NK-92 treated with Interleukin-12 subunit alpha and Interleukin-12 subunit beta, amount 100 ng/mL, for 24 hours (cell line): ENCODE measurements at regions not wholly inside any gene's neighbourhood (a gene's known extent, or its start where the extent isn't known, plus 50 kb on each side); places are given as distances from the start of the nearest gene placed in this dataset.
"Not testable (repeated sequence)": the region's sequence is repeated elsewhere in the genome, so short reads cannot be mapped to it uniquely, and the experiment has no call there.

ENCODE experiments used
- DNase-seq: peaks from one replicate; lab custom pipeline; 2025; lab: John Stamatoyannopoulos, UW

GRCh38 chr12:90209029-90209428 is 500.4 kb upstream of the ATP2B1 start:
- DNase-seq, result no peak

DNA sequence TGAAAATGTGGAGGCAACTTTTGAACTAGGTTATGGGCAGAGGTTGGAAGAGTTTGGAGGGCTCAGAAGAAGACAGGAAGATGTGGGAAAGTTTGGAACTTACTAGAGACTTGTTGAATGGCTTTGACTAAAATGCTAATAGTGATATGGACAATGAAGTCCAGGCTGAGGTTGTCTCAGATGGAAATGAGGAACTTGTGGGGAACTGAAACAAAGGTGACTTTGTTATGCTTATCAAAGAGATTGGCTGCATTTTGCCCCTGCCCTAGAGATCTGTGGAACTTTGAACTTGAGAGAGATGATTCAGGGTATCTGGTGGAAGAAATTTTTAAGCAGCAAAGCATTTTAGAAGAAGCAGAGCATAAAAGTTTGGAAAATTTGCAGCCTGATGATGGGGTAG is 499.7 kb upstream of the ATP2B1 start:
- DNase-seq, result not testable (repeated sequence)

DNA sequence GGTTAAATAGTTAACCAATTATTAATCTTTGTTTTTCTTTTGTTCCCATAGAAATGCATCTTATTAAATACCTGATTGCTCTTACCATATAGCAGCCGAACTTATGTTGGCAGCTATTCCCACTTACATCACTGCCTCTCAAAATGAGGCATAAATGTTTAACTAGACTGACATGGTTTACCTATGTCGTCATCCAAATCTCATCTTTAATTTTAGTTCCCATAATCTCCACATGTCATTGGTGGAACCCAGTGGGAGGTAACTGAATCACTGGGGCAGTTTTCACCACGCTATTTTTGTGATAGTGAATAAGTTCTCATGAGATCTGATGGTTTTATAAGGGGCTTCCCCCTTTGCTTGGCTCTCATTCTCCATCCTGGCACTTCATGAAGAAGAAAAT is 499.2 kb upstream of the ATP2B1 start:
- no peak for DNase-seq

GRCh38 chr12:90205165-90205564 is 496.5 kb upstream of the ATP2B1 start:
- DNase-seq, result no peak

GRCh38 chr12:90203556-90203955 is 494.9 kb upstream of the ATP2B1 start:
- DNase-seq, result no peak

- DNase-seq, result no peak
These were observed 490.4 kb upstream of the ATP2B1 start for GRCh38 chr12:90199006-90199405.

DNA sequence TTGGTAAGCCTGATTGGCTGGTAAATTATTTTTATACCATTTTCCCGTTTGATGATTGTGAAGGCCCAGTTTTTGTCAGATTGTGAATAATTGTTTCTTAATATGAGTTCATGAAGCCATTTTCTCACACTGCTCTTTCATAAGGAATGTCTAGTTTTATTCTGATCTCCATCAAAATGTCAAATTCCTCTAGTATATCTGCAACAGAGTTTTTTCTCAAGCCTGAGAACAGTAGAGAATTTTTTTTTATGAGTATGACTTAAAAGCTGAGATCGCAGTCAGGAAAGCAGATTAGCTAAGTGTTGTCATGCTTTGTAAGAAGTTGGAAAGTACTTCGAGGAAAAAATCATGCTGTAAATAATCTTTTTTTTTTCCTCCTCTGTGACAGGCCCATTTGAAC is 484.9 kb upstream of the ATP2B1 start:
- no peak for DNase-seq

- no peak for DNase-seq
These were observed 480.2 kb upstream of the ATP2B1 start for GRCh38 chr12:90188857-90189256.

GRCh38 chr12:90183201-90183600 is 474.6 kb upstream of the ATP2B1 start:
- no peak for DNase-seq

DNA sequence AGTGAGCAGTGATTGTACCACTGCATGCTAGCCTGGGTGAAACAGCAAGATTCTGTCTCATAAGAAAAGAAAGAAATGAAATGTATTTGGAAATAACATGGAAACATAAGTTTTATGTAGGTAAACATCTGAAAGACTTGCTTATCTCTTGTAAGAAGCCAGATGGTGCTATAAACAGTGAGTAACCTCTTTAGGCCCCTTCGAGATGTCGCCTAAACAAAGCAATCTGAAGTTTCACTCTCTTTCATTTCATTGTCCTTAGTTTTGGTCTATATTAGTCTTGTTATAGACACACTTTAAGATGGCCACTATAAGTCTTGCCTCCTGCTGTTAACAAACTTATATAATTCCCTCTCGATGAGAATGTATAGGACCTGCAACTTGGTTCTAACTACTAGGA is 472.6 kb upstream of the ATP2B1 start:
- DNase-seq, result no peak

DNA sequence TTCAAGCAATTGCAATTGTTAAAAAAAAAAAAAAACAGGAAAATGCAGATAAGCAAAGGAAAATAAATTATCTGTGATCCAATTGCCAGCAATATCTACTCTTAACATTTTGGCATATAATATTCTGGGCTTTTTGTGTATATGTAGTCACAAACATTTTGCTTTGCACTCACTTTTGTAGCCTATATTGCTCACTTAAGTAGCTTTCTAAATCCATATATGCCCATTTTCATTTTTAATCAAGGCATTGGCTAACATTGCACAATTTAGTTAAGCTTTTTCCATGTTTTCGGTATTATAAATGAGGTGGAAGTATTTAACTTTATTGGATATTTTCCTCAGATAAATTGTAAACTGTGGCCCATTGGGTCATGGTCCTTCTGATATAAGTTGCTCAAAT is 466.3 kb upstream of the ATP2B1 start:
- DNase-seq, result no peak

- no peak for DNase-seq
These were observed 465.5 kb upstream of the ATP2B1 start for GRCh38 chr12:90174198-90174510.

GRCh38 chr12:90173499-90174197 is 465.0 kb upstream of the ATP2B1 start:
- no peak for DNase-seq

GRCh38 chr12:90172524-90172923 is 463.9 kb upstream of the ATP2B1 start:
- DNase-seq, result no peak

GRCh38 chr12:90170740-90171139 is 462.1 kb upstream of the ATP2B1 start:
- DNase-seq, result no peak

DNA sequence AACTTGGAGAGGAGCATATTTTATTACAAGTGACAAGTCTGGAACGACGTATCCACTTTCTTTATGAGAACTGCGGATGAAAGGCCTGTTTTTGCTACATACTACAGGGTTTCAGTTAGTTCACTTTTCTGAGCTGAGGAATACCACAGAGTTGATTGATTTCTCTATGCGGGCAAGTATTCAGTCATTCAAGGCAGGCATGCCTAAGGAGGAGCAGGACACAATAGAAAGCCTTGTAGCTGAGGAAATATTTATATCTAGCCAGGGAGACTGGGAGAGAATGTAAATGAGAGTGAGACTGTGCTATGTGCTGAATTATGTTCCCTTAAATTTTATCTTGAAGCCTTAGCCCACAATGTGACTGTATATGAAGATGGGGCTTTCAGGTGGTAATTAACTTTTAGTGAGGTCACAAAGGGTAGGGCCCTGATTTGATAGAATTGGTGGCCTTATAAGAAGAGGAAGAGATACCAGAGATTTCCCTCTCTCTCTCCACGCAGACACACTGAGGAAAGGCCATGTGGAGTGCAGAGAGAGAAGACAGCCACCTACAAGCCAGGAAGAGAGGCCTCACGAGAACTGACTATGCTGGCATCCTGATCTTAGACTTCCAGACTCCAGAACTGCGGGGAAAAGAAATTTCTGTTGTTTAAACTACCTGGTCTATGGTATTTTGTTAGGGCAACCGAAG is 459.0 kb upstream of the ATP2B1 start:
- no peak for DNase-seq

- no peak for DNase-seq
These were observed 458.0 kb upstream of the ATP2B1 start for GRCh38 chr12:90166671-90167070.

DNA sequence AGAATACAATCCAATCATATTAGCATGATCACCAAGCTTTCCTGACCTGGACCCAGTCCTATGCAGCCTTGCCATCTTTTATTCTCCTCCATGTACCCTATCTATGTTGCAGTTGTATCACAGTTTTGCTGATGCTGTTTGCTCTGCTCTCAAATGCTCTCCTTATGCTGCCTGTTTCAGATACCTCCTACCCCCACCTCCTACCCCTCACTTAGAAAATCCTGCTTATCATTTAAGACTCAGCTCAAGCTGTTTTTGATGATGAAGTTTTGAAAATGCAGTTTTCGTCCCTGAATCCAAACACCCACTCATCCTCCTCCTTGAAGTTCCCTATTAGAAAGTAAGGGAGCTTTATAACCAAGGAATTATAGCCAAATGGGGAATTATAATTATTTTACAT is 457.4 kb upstream of the ATP2B1 start:
- DNase-seq, result no peak

- DNase-seq, result no peak
These were observed 455.3 kb upstream of the ATP2B1 start for GRCh38 chr12:90163975-90164374.

DNA sequence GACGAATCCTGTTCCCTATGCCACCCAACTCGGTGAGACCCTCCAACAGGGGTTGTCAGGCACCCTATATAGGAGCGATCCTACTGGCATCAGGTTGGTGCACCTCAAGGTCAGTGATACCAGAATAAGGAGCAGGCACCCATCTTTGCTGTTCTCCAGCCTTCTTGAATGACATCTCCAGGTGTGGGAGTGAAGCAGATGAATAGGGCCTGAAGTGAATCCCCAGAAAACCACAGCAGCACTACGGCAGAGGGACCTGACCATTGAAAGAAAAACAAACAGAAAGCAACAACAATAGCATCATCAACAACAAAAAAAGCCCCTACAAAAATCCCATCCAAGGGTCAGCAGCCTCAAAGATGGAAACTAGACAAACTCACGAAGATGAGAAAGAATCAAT is 445.2 kb upstream of the ATP2B1 start:
- no peak for DNase-seq

- no peak for DNase-seq
These were observed 444.4 kb upstream of the ATP2B1 start for GRCh38 chr12:90152897-90153624.

GRCh38 chr12:90151491-90152015 is 442.9 kb upstream of the ATP2B1 start:
- no peak for DNase-seq

DNA sequence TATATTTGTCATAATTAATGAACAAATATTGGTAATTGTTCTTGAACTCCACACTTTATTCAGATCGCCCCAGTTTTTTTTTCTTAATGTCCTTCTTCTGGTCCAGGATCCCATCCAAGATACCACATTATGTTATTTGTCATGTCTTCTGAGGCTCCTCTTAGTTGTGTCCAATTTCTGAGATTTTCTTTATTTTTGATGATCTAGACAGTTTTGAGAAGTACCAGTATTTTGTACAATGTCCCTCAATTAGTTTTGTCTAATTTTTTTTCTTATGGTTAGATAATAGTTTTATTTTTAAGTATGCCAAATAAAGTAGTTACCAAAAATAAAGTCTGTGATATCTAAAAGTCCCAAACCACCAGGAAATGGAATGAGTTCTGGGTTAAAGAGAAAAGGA is 440.8 kb upstream of the ATP2B1 start:
- no peak for DNase-seq
